AG09309 (cell line): ENCODE measurements at regions not wholly inside any gene's neighbourhood (a gene's known extent, or its start where the extent isn't known, plus 50 kb on each side); places are given as distances from the start of the nearest gene placed in this dataset.

ENCODE experiments used
- DNase-seq: peaks from one replicate; pipeline ENCODE4 v3.0.0-alpha.2; 2010; ENCODE audit warnings: low read depth
- H3K4me3 ChIP-seq: 2 replicates; pipeline ENCODE4 v1.5.1; 2011; ENCODE audit warnings: mild to moderate bottlenecking, low read depth, low read length, moderate library complexity; ENCODE audit not compliant: control insufficient read depth
- TF ChIP-seq, protein P1 (sequence below): IDR thresholded peaks from 2 replicates; pipeline ENCODE4 v1.5.1; 2011; ENCODE audit warnings: mild to moderate bottlenecking, low read depth, low read length, inconsistent platforms; ENCODE audit not compliant: insufficient read depth, control insufficient read depth; ENCODE audit errors: missing control alignments

DNA sequence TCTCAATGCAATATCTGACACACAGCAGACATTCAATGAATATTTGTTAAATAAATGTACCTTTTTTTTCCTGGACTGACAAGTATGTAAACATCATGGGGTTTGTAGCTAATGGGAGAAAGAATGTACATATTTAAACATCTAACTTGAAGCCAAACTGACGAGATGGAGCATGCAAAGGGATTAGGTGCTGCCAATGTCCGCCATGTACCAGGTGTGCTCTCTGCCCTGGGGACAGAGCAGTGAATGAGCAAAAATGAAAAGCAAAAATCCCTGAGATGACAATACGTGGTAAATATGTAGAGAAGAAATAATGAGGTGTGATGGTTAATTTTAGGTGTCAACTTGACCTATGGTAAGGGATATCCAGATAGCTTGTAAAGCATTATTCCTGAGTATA is 247.4 kb upstream of the CELF4 start:
- no peak for DNase-seq
- H3K4me3 ChIP-seq: no peak overlapping the region
- TF ChIP-seq, protein P1, sequence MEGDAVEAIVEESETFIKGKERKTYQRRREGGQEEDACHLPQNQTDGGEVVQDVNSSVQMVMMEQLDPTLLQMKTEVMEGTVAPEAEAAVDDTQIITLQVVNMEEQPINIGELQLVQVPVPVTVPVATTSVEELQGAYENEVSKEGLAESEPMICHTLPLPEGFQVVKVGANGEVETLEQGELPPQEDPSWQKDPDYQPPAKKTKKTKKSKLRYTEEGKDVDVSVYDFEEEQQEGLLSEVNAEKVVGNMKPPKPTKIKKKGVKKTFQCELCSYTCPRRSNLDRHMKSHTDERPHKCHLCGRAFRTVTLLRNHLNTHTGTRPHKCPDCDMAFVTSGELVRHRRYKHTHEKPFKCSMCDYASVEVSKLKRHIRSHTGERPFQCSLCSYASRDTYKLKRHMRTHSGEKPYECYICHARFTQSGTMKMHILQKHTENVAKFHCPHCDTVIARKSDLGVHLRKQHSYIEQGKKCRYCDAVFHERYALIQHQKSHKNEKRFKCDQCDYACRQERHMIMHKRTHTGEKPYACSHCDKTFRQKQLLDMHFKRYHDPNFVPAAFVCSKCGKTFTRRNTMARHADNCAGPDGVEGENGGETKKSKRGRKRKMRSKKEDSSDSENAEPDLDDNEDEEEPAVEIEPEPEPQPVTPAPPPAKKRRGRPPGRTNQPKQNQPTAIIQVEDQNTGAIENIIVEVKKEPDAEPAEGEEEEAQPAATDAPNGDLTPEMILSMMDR: no peak

DNA sequence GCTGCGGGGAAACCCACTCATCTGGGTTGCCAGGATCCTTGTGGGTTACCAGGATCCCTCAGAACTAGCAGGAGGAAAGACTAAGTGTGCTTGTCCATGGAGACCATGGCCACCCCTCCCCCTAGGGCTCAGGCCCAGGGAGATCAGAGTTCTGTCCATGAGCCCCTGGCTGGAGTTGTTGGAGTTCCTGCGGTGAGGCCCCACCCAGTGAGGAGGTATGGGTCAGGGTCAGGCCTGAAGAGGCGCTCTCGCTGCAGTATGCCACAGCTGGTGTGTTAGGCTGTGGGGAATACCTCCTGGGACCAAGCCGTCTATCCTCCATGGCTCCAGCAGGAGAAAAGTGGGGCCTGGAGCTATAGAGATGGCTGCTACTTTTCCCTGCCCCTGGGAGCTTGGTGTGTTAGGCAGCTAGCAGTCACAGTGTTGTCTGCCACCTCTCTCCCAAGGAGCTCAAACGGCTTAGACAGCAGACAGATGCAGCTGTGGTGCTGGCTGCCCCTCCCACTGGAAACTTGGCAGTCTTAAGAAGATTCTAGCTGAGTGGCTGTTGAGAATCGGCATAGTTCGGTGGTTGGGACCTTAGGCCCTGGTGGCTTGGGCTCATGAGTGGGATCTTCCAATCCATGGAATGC is 240.3 kb upstream of the CELF4 start:
- DNase-seq: no peak
- TF ChIP-seq, protein P1: no peak
- no peak overlapping the region for H3K4me3 ChIP-seq

DNA sequence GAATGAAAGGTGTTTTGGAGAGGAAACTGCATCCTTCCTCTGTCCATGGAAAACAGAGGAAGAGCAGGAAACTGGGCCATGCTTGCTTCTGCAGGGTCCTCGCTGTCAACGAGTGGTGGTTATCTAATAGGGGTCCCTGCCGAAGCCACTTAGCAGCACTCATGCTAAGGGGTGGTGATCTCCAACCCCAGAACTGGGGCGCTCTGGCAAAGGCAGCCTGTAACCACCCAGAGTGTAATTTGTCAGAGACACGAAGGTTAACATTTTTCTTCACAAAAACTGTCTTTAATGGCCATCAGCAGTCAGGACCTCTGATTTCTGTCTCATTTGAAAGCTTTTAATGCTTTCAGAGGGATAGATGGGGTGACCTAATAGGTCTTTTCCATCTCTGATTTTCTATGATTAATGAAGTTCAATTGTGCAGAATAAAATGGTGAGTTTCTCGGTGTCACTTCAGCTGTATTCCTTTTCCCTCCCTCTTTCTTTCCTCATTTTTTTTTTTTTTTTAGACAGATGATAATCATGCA is 231.3 kb upstream of the CELF4 start:
- TF ChIP-seq, protein P1: no peak
- DNase-seq: no peak
- no peak overlapping the region for H3K4me3 ChIP-seq

DNA sequence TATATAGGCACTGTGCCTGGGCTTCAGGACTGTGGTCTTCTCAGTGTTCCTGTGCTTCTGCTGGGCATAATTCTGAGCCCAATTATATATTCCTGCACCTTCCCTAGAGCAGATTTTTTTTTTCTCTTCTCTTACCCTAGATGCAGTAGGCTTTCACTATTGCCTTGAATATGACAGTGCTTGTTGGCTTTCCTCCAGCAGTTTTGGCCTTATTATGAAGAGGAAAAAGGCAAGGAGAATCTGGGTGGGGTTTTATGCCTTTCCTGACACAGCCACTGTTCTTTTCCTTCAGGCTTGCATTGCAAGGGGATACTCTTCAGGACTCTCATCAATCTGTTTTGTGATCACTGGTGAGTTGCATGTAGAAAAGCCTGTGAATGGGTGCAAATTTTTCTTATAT is 221.9 kb upstream of the CELF4 start:
- TF ChIP-seq, protein P1: no peak
- H3K4me3 ChIP-seq: no peak overlapping the region
- no peak for DNase-seq

DNA sequence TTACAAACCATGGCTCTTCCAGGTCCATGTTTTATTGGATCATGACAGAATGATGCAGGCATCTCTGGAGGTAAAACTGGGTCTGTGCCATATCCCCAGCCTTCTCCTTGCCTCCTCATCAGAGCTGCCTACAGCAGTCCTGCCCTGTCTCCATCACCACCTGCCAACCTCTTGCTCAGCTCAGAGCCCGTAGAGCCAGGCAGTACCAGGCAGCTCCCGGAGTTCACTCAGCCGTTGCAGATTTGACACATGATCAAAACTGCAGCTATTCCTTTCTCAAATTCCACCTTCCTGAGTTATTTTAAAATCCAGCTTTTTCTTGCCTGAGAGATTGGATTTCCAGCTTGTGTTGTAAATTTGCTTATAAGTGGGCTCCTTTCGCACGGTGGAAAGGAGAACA is 218.2 kb upstream of the CELF4 start:
- DNase-seq: no peak
- no peak overlapping the region for H3K4me3 ChIP-seq
- TF ChIP-seq, protein P1: no peak

DNA sequence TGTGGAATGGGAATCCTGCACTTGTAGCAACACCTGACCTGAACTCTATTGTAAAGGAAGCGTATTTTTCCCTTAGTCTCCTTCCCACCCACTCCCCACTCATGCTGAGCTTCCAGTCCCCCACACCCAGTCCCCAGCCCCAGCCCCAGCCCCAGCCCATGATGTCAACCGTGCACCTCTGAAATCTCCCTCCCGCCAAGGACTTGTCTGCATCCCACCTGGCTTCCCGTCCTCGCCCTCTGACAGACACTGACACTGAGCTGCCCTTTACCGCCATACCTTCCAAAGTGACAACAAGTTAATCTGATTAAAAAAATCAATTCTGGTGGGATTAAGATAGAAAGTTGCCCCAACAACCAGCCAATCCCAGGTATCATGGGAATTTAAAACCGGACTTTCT is 213.6 kb upstream of the CELF4 start:
- no peak for DNase-seq
- no peak overlapping the region for H3K4me3 ChIP-seq
- TF ChIP-seq, protein P1: no peak

DNA sequence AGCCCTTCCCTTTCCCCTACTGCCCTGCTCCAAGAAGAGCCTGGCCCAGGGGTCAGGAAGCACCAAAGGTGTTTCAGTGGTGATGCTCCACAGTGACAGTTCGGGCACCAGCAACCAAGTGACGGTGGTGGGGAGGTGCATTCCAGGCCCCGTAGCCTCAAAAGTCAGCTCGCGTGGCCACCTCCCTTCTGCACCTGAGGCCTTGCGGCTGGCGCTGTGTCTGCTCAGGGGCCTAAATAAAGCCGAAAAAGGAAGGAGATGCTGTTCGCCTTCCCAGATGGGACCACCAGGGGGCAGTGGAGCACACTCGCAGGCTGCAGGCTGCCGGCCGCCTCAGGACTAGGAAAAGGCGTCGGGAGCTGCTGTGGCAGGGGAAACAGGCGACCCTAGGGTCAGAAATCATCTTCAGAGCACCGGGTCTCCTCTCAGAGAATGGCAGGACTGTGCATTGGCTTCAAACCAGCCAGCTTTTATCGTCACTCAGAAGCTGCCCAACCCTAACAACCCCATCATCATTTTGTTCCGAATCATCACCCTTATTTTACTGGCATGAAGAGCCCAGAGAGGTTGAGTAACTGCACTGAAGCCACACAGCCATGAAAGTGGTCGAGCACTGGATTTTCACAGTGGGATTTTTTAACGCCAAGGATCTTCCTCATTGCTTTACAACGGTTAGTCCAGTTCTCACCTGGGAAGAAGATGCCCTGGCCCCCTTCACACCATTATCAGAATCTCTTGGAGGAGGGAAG is 213.0 kb upstream of the CELF4 start:
- H3K4me3 ChIP-seq: no peak overlapping the region
- TF ChIP-seq, protein P1: peak; percentile 50
- DNase-seq: no peak
